ENCODE measurements at regions not wholly inside any gene's neighbourhood (a gene's known extent, or its start where the extent isn't known, plus 50 kb on each side); places are given as distances from the start of the nearest gene placed in this dataset.

- TF ChIP-seq CTCF (IDR thresholded peaks at IDR 0.05) (no peak), POLR2A (IDR thresholded peaks at IDR 0.05) (no peak)
These were observed 238.9 kb upstream of the ZNF804A start for GRCh38 chr2:184359379-184359778.

Measured in thyroid gland (tissue), 4 donors.